Calu3 (cell line): ENCODE measurements at regions not wholly inside any gene's neighbourhood (a gene's known extent, or its start where the extent isn't known, plus 50 kb on each side); places are given as distances from the start of the nearest gene placed in this dataset.

ENCODE experiments used
- BruUV-seq: library from RNA; stranded (reverse); fragments of 400-500 nt; replicated peaks from 2 replicates; lab custom pipeline; 2021; lab: Mats Ljungman, UMichigan
- CTCF ChIA-PET: fragments of 300-600 bp; sonication (Branson Sonifier 250); formaldehyde crosslinking; loops from one replicate; lab custom pipeline; 2022; ENCODE audit warnings: antibody characterized with exemption; lab: Charles Lee
- DNase-seq: peaks from one replicate; pipeline ENCODE4 v3.0.0; 2022
- H3K27ac Mint-ChIP-seq: one replicate; pipeline ENCODE4 v1.8.0; 2022; ENCODE audit warnings: mixed read lengths; ENCODE audit not compliant: unreplicated experiment
- H3K27me3 Mint-ChIP-seq: one replicate; pipeline ENCODE4 v1.8.0; 2022; ENCODE audit warnings: mixed read lengths; ENCODE audit not compliant: unreplicated experiment
- H3K36me3 Mint-ChIP-seq: one replicate; pipeline ENCODE4 v1.8.0; 2022; ENCODE audit warnings: mild to moderate bottlenecking, moderate library complexity, mixed read lengths; ENCODE audit not compliant: insufficient read depth, unreplicated experiment
- H3K4me1 Mint-ChIP-seq: one replicate; pipeline ENCODE4 v1.8.0; 2022; ENCODE audit warnings: mild to moderate bottlenecking, low read depth, mixed read lengths; ENCODE audit not compliant: unreplicated experiment
- H3K4me3 Mint-ChIP-seq: one replicate; pipeline ENCODE4 v1.8.0; 2022; ENCODE audit warnings: mild to moderate bottlenecking, low read depth, moderate library complexity, mixed read lengths; ENCODE audit not compliant: unreplicated experiment
- H3K9me3 Mint-ChIP-seq: one replicate; pipeline ENCODE4 v1.8.0; 2022; ENCODE audit warnings: low read depth, mixed read lengths; ENCODE audit not compliant: unreplicated experiment
- CTCF ChIP-seq: fragments of 200-600 bp; IDR thresholded peaks from one replicate; pipeline ENCODE4 v1.8.0; 2022; ENCODE audit warnings: antibody characterized with exemption; ENCODE audit not compliant: unreplicated experiment
- intact Hi-C: fragments of 100-400 bp; cut with micrococcal nuclease; formaldehyde crosslinking; loops from one replicate; pipeline ENCODE4 v1.10.0; 2022; ENCODE audit not compliant: unreplicated experiment

DNA sequence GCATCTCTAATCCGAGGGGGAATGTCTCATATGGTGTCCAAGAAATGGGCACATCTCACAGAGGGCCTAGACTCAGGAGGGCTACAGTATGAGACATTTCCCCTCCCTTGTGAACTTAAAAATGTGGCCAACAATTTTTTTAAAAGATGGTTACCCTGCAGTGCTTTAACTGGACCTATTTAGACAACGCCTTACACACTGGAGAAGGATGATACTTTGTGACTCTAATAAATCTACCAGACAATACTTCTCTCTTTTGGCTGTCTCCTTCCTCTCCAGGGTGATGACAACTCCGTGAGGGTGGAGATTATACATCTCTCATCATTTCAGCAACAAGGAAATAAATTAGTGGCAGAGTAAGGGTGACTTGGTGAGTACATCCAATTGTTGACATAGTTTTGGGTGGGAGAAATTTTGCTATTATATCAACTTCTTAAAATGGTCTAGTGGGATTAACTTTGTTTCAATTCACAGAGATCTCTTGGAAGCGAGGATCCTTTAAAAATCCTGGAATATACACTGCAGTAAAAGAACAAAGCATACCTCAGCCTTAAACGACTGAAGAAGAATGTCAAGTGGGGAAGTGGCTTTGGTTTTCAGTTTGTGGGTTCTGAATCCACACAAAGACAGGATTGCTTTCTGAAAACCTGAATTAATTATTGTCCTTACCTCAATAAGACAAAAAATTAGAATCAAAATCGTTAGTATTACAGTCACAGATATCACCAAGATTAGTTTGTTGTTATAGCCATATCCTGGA, 89.8 kb downstream of the KPNA2 start:
- no peak for DNase-seq
- Mint-ChIP-seq H3K27me3 (no peaks in the 10 kb centered on the region), H3K36me3 (peaks cover 6% of the 10 kb centered on the region), H3K9me3 (no peaks in the 10 kb centered on the region), H3K4me1 (no peaks in the 10 kb centered on the region), H3K4me3 (no peak overlapping the region), H3K27ac (no peak overlapping the region)
- CTCF ChIA-PET: no interaction called here
- no TSS peak for BruUV-seq
- intact Hi-C loops: no loop called here
- TF ChIP-seq CTCF: no peak

DNA sequence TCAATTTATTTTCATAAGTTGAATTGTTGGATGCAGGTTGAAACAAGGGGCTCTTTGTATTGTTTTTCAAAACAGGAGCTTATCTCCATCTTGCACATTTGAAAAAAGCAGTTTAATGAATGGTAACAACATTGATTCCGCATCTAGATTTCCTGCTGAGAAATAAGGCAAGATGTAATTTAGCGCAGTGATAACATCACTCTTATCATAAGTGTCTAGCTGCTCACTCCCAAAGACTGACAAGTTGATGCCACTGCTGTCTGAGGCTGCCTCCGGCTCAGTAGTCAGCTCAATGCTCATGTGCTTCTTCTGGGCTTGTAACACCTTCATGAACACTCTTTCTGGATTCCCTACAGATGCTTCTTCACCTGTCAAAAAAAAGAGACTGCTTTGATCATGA, 92.4 kb downstream of the KPNA2 start:
- intact Hi-C loops: no loop called here
- Mint-ChIP-seq H3K9me3 (no peaks in the 10 kb centered on the region), H3K27me3 (no peaks in the 10 kb centered on the region), H3K36me3 (peaks cover 9% of the 10 kb centered on the region), H3K4me3 (no peak overlapping the region), H3K4me1 (no peaks in the 10 kb centered on the region), H3K27ac (no peak overlapping the region)
- no peak for TF ChIP-seq CTCF
- no peak for DNase-seq
- BruUV-seq: no TSS peak
- CTCF ChIA-PET: interaction anchor here (0.6 kb wide), 1 partner anchor 29 kb away, joined by 4 read pairs; no protein-coding TSS in a partner anchor

DNA sequence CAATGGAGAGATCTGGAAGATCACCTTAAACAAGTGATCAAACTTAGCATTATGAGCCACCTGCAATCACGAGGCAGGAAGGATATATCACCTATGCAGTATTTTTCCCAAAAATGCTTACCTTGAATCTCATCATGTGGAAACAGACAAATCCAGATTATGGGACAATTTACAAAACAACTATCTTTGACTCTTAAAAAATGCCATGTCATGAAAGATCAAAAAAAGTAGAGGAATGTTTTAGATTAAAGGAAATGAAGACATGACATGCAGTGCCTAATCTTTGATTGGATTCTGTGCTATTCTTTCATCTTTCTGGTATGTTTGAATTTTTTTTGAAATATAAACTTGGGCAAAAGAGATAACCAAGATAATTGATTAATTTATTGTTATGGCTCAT, 95.9 kb downstream of the KPNA2 start:
- CTCF ChIA-PET: no interaction called here
- DNase-seq: no peak
- H3K4me3 Mint-ChIP-seq: no peak overlapping the region
- H3K36me3 Mint-ChIP-seq: peaks cover 14% of the 10 kb centered on the region
- no peak for TF ChIP-seq CTCF
- no peak overlapping the region for H3K27ac Mint-ChIP-seq
- no TSS peak for BruUV-seq
- intact Hi-C loops: no loop called here
- H3K9me3 Mint-ChIP-seq: no peaks in the 10 kb centered on the region
- H3K27me3 Mint-ChIP-seq: no peaks in the 10 kb centered on the region
- no peaks in the 10 kb centered on the region for H3K4me1 Mint-ChIP-seq

- intact Hi-C loops: no loop called here
- Mint-ChIP-seq H3K36me3 (peaks cover 11% of the 10 kb centered on the region), H3K27me3 (no peaks in the 10 kb centered on the region), H3K27ac (no peak overlapping the region), H3K4me1 (no peaks in the 10 kb centered on the region), H3K9me3 (no peaks in the 10 kb centered on the region), H3K4me3 (no peak overlapping the region)
- TF ChIP-seq CTCF: no peak
- DNase-seq: no peak
- CTCF ChIA-PET: no interaction called here
- no TSS peak for BruUV-seq
These were observed 98.0 kb downstream of the KPNA2 start for GRCh38 chr17:68133346-68134045.
